ENCODE measurements at regions not wholly inside any gene's neighbourhood (a gene's known extent, or its start where the extent isn't known, plus 50 kb on each side); places are given as distances from the start of the nearest gene placed in this dataset.

GRCh38 chr5:141753143-141753970 lies 71.3 kb upstream of the ARAP3 start:
- Histone ChIP-seq H3K27me3 (peaks cover 5 to 70% (median 33%) of the 10 kb centered on the region in 3 donors), H3K4me1 (peaks cover 0 to under 1% (median 0%) of the 10 kb centered on the region in 4 donors), H3K36me3 (no peaks in the 10 kb centered on the region), H3K27ac (no peak overlapping the region), H3K9me3 (peaks cover 0 to 5% (median 0%) of the 10 kb centered on the region in 4 donors), H3K4me3 (no peak overlapping the region)
- no peak for DNase-seq
- intact Hi-C loops (cut with DNase I; ENCODE audit: low total_unique reads): no loop called here
- no peak for TF ChIP-seq POLR2AphosphoS5 (IDR thresholded peaks at IDR 0.05)
- no peak for TF ChIP-seq CTCF (IDR thresholded peaks at IDR 0.05)
- WGBS, 5 donors: 15 to 17% (median 16%) methylated on average over 49 to 51 of the region's 51 CpGs

GRCh38 chr5:141747152-141748141 lies 65.4 kb upstream of the ARAP3 start:
- intact Hi-C loops (cut with DNase I; ENCODE audit: low total_unique reads): no loop called here
- TF ChIP-seq POLR2A (IDR thresholded peaks at IDR 0.05): no peak
- no peak for TF ChIP-seq POLR2AphosphoS5 (IDR thresholded peaks at IDR 0.05)
- TF ChIP-seq CTCF (IDR thresholded peaks at IDR 0.05): no peak
- no peak for TF ChIP-seq EP300 (IDR thresholded peaks at IDR 0.05)
- peaks cover 0 to 35% (median 2%) of the 10 kb centered on the region in 3 donors for H3K27me3 ChIP-seq
- 25 to 37% (median 34%) methylated on average over 11 of the region's 11 CpGs for WGBS, 5 donors
- no peak overlapping the region for H3K4me3 ChIP-seq
- peaks cover 0 to 8% (median 2%) of the 10 kb centered on the region in 4 donors for H3K4me1 ChIP-seq
- peak; percentile 78 to 93 for DNase-seq
- no peak overlapping the region for H3K27ac ChIP-seq
- no peaks in the 10 kb centered on the region for H3K9me3 ChIP-seq
- no peaks in the 10 kb centered on the region for H3K36me3 ChIP-seq

- H3K9me3 ChIP-seq: no peaks in the 10 kb centered on the region
- H3K4me1 ChIP-seq: peaks cover 0 to 8% (median 2%) of the 10 kb centered on the region in 4 donors
- intact Hi-C loops (cut with DNase I; ENCODE audit: low total_unique reads): no loop called here
- peaks cover 0 to 39% (median 0%) of the 10 kb centered on the region in 3 donors for H3K27me3 ChIP-seq
- TF ChIP-seq EP300 (IDR thresholded peaks at IDR 0.05) (no peak), POLR2AphosphoS5 (IDR thresholded peaks at IDR 0.05) (no peak), CTCF (IDR thresholded peaks at IDR 0.05) (no peak), POLR2A (IDR thresholded peaks at IDR 0.05) (no peak)
- H3K4me3 ChIP-seq: no peak overlapping the region
- H3K36me3 ChIP-seq: no peaks in the 10 kb centered on the region
- no peak for DNase-seq
- 93 to 100% (median 96%) methylated on average over 2 of the region's 2 CpGs for WGBS, 5 donors
- H3K27ac ChIP-seq: no peak overlapping the region
Measured at GRCh38 chr5:141746395-141746794, 64.4 kb upstream of the ARAP3 start.

GRCh38 chr5:141745390-141745789 lies 63.4 kb upstream of the ARAP3 start:
- H3K4me3 ChIP-seq: no peak overlapping the region
- no peak for DNase-seq
- H3K27ac ChIP-seq: no peak overlapping the region
- WGBS, 5 donors: 76 to 98% (median 83%) methylated on average over 3 of the region's 3 CpGs
- peaks cover 0 to 8% (median 2%) of the 10 kb centered on the region in 4 donors for H3K4me1 ChIP-seq
- intact Hi-C loops (cut with DNase I; ENCODE audit: low total_unique reads): no loop called here
- no peaks in the 10 kb centered on the region for H3K9me3 ChIP-seq
- no peaks in the 10 kb centered on the region for H3K36me3 ChIP-seq
- no peak for TF ChIP-seq POLR2A (IDR thresholded peaks at IDR 0.05)
- TF ChIP-seq CTCF (IDR thresholded peaks at IDR 0.05): no peak
- peaks cover 0 to 42% (median 0%) of the 10 kb centered on the region in 3 donors for H3K27me3 ChIP-seq
